NCI-H82 treated with DMSO at 0.1 percent for 48 hours (cell line): ENCODE measurements at regions not wholly inside any gene's neighbourhood (a gene's known extent, or its start where the extent isn't known, plus 50 kb on each side); places are given as distances from the start of the nearest gene placed in this dataset.

Experiments used
- DNase-seq: peaks from one replicate; lab custom pipeline; 2025; ENCODE audit not compliant: unreplicated experiment; lab: John Stamatoyannopoulos, UW

DNA sequence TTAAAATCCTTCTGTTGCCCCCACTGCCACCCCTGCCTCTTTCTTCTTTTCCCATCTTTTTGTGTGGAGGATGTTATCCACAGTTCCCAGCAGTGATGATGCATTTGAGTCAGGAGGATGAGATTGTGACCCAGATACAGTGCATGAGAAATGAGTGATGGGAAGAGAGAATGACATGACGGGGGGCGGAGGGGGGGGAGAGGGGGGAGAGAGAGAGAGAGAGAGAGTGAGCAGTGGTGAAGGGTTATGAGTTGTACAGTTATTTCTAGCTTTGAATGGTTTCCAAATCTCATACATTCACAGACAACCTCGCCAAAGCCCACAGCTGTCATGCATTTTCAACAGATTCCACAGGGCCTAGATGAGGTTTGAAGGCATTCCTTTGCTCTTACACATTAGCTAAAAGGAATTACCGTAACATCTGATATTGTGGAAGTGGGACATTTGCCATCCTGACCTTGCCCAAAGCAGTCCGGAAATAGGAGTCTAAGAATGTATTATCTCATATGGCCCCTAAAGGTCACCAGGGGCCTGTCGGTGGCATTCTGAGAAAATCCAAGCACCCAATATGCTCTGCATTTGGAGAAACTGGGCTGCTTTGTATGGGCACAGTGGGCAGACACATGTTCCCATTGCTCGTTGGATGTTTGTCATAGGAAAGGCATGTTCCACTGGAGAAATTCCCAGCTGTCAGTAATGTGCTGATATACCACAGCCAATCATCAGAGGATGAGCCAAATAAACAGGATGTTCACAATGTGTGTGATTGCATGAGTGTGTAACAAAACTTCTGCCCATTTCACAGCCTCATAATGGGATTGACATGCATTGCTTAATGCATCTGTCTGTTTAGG is 435.8 kb downstream of the SPRY1 start:
- no peak for DNase-seq

DNA sequence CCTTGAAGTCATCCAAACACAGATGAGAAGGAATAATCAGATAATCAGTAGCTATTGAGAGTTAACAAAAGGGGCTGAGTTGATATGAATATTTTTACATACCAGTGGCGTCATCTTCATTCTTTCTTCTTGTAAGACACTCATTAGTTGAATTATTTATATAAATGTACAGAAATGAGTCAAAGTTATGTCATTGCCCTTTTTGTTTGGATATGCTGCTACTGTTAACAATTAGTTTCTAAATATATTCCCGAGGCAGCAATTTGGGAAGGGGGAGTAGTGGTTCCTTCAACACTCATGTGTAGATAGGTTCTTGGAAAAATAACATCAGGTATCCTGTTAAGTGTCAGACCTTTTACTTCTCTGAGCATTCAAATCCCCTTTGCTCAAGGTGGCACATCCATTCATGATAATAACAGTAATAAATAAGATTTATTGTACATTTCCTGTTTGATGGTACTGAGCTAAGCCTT is 436.6 kb downstream of the SPRY1 start:
- DNase-seq, result no peak

DNA sequence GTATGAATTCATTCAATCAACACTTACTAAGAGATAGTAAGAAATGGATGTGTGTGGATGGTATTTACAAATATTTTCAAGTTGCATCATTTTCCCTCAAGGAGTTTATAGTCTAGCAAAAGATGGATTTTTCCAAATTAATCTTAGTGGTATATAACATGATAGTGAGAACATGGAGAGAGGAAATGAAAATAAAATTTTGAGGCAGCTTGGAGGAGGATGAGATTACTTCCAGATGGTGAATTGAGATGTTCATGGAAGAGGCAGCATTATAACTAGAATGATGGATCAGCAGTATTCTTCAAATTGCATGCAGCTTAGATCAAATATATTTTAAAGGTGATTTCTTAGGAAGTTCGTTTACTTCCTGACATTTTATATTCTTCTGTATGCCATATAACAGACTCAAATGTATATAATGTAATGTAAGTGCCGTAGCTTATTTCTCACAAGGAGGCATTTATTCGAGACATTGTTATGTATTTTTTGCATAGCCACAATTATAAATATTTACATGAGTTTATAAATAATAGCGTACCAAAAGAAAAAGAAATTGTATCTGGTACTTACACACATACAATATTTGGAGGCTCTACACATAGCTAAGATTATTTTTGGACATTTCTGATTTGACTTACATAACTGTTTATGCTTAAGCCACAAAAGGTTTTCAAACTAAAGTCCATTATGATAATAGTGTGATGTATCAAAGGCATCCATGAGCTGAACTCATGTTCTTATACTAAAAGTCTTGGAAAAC is 439.4 kb downstream of the SPRY1 start:
- no peak for DNase-seq

DNA sequence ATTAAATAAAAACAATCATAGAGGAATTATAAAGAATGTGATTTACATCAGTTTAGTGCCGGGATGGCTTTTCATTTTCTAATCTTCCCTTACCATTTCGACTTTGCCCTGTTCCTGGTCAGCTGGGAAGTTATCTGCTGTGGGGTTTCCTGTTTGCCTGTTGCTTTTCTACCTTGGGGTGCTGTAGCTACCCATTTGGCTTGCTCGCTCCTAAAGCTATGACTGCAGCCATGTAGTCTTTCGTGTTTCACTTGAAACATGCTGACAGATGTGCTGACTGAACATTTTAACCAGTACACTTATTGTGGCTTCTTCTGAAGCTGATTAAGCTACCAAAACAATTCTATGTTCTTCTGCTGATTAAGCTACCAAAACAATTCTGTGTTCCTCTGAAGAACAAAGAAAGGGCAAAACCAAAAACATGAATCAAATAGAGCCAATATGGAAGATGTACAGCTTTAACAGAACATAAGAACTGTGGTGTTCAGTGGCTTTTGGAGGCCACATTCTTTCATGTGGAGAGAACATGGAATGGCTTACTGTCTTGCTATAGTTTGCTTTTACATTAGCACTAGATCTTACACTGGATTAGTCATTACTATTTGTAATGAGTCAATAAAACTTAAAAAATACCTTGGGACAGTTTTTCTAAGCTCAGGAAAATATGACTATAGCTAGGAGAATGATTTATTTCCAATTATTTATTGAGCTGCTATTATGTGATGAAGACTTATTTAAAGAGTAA is 440.4 kb downstream of the SPRY1 start:
- DNase-seq, result no peak

DNA sequence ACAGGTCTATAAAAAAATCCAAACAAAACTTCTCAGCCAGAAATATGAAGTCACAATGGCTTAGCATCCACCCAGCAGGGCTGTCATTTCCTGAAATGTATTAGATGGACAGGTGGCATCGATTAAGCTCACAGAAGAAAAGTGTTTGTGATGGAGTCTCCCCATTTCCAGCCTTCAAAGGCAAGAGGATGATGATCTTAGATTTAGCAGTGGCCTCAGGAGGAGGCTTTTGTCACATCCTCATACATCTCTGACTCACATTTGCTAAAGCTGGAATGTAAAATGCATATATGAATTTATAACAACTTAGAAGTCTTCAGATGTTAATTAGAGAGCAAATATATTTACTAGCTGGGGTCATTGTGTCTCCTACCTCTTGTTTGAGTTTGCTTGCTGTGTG is 441.9 kb downstream of the SPRY1 start:
- DNase-seq, result no peak

DNA sequence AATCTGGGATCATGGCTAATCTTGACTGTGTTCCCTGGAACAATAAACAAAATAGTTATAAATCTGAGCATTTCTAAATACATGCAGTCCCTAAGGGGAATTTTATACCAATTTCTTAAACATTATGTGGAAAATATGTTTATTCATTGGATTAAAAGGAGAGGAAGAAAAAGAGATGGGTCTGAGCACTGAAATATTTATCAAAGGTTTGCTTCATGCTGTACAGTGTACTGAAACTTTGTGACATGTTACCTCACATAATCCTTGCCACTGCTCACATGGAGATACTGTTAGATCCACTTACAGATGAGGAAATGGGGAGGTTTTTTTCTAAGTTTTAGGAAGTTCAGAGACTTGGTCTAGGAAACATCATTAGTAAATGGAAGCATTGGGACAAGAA is 443.6 kb downstream of the SPRY1 start:
- DNase-seq, result no peak

DNA sequence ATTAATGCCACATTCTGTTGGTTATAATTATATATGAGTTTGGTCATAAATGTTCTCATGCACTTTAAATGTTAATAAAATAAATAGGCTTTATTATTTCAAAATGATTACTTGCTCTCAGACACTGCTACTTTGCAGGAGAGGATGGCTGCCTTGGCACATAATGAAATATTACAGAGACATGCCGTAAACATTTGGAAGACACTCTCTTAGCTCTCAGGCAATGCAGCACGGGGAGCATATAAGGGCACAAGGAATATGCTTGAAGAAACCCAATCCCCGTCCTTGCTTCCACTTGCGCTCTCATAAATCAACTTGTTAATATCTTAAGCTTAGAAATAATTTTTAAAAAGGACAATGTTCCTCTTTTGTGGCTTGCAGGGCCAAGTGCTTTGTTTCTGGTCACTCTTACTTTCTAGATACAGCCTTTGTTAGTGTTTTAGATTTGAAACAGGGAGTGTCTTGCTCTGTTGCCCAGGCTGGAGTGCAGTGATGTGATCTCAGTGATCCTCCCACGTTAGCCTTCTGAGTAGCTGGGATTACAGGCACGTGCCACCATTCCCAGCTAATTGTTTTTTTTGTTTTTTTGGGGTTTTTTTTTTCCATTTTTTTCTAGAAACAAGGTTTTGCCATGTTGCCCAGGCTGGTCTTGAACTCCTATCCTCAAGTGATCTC is 445.0 kb downstream of the SPRY1 start:
- DNase-seq, result no peak

DNA sequence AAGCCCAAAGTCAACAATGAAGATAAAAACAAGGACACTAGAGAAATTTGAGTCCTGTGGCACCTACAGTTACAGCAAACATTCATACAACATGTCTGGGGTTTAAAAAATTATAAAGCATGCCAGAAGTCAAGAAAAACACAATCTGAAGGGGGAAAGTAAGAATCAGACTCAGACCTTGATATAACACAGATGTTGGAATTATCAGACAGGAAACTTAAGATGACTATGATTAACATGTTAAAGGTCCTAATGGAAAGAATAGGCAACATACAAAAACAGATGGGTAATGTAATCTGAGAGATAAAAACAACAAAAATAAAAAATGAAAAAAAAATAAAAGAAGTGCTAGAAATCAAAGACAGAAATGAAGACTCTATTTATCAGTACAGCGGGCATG is 446.5 kb downstream of the SPRY1 start:
- DNase-seq, result no peak

DNA sequence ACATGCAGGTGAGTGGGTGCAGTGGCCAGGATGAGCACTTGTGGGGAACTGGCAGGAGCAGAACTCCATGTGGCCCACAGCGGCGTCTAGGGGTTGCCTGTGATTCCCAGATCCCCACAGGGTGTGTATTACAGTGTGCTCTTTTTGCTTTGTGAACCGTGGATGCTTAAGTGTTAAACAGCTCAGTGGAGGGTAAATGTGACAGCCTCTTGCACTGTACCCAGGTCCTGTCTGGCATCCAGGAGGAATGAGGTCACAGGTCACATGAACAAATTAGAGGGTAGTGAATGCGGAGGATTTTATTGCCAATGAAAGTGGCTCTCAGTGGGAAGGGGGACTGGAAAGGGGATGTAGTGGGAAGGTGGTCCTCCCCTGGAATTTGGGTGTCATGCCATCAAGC is 447.8 kb downstream of the SPRY1 start:
- DNase-seq, result no peak

DNA sequence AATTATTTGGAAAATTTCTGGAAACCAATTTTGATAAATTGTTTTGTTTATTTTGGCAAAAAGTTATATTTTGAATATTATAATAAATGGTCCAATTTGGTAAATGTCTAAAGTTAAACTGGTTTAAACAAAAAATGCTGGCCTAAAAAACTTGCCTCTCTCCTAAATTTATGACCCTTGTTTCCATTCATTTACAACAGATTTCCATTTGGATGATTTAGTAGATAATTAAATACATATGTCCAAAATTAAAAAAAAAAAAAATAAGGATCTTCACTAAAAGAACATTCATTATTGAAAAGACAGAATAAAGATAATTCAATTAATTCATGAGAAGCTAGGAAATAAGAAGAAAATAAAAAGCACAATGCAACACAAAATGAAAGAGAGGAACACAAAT is 449.5 kb downstream of the SPRY1 start:
- DNase-seq, result no peak

DNA sequence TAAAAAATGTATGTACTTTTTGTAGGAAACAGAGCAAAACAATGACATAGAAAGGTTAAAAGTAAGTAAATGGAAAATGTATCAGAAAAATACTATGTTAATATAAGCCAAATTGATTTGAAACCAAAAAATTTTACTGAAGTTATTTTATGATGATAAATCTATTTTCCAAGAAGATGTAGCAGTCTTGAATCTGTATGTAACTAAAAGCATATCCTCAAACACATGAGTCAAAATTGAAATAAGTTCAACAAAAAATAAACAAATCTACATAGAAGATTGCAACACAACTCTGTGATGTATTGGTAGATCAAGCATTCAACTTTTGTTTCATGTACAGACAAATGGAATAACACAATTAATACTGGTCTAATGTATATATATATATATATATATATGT is 450.0 kb downstream of the SPRY1 start:
- no peak for DNase-seq

DNA sequence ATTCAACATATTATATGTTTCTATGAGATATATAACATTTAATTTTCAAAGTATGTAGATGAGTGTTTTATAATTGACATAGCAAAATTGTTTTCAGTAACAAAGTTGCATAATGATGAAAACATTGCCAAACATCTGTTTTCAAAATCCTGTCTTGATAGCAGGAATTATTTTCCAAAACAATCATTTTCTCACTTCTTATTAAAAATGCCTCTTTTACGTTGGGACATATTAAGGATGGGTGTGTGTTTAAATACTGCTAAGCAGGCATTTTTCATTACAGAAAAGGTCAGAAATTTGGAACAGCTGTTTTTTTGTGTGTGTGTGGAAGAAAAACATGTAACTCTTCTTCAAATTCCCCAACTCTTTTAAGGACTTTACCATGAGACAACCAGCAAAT is 452.0 kb downstream of the SPRY1 start:
- DNase-seq, result no peak

DNA sequence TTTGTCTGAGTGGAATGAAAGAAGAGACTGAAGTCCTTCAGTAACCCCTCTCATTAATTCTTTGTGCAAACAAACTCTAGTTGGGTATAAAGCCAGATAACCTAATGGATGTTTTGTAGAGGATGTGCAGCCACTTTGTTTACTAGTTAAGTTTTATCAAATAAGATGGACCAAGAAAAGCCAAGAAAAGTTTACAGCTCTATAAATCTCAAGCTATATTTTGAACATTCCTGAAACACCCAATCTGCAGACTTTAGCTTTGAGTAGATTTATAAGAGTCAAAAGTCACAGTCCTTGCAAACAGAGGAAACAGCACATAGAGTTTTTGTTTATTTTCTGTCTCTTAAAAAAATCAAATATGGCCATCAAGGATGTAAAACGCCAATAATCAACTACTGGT is 452.9 kb downstream of the SPRY1 start:
- no peak for DNase-seq

DNA sequence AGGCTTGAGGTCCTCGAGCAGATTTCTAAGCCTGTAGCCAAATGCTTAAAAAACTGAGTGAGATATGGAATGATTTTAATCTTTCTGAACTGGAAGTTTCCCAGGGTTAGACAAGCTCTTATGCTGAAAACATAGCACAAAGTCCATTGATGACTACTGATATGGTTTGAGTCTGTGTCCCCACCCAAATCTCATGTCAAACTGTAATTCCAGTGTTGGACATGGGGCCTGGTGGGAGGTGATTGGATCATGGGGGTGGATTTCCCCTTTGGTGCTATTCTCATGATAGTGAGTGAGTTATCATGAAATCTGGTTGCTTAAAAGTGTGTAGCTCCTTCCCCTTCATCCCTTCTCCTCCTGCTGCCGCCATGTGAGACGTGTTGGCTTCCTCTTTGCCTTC is 454.9 kb downstream of the SPRY1 start:
- DNase-seq, result no peak

DNA sequence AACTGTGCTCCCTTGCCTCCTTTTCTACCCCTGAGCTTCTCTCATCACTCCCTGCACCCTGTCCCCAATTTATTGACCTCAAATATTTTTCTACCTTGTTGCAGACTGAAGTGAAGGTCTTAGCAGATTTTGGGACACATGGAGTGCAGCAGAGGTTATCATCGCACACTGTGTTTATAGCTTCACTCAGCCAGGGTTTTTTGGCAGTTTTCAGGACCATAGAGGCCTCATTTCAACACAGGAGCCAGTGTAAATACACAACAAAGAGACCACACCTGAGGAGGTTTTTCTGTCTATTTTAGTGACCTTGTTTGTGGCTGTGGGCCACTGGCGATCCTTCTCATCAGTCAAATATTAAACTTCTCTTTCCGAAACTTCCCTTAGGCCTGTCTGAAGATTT is 457.1 kb downstream of the SPRY1 start:
- DNase-seq, result no peak

DNA sequence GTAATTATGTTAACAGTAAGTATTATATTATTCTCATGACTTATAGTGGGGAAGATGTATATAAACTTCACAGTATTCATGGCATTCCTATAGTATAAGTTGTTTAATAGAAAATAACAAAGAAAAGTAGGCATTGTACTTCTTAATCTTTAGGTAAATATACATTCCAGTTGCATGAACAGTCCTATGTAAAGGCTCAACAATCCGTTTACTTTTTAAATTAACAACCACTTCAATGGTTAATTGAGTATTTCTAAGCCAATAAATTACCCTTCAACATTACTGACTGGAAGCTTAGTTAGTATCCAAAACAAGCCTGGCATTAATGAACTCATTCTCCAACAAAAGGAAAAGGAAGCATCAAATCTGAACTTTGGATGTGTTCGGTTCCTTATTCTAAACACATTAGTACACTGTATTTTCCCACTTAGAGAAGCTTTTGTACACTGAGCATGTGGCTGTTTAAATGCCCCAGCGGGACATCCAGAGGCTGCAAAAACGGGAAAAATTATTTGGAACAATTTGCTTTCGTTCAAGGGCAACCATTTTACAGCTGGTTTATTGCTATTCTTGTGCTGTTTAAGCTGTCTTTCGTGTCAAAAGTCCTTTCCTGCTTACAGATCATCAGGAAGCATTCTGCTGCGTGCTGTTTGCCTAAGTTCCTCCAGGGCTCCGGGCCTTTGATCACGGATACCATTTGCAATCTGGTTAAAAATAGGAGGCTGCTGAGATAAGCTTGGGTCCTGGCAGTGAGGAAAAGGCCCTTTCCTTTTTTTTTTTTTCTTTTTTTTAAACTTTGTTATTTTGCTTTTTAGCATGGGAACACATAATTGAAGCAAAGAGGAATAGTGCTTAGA is 460.3 kb downstream of the SPRY1 start:
- no peak for DNase-seq

DNA sequence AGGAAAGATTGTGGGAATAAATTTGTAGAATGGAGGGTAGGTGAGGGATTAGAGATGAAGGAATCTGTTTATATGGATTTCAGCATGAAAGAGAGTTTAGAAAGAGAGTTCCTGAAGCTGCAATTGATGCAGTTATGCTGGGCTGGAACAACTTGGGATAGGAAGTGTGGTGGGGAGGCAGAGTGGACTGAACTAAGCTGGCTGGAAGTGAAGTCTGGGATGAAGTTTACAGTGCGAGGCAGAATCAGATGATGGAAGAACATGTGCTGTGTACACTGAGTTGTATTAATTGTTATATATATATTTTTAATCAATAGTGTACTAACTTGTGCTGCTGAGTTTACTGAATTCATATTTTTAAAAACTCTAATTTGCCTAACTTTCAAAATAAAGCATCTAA is 461.9 kb downstream of the SPRY1 start:
- DNase-seq, result no peak

DNA sequence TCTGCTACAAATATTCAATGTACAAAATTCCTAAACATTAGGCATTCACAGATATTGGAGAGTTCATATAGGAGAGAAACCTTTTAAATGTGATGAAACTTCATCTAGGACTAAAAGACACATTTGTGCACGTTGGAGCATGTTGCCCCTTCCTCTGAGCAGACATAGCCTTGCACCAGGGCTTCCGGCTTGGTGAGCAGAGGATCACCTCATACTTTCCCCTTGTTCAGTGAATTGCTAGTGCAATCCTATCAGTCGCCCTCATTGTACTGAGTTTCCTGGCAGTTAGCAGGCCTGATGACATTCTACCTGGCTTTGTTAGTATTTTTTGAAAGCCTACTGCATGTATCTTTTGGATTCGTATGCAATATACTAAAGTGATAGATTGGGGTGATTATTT is 466.2 kb downstream of the SPRY1 start:
- DNase-seq, result no peak

DNA sequence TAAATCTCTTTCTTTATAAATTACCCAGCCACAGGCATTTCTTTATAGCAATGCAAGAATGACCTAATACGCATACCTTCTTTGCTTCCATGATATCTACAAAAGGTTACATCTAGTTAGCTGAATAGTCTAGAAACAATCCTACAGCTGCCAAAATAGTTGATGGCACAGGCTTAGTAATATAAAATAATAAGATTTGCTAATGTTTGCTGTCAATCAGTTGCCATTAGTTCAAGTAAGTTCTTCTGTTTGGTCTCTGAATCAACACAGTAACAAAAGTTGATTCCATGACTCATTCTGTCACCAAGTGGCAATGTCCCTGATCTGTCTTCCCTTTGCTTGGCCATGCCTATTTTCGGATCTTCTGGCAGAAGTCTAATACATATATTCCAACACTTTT is 470.2 kb downstream of the SPRY1 start:
- no peak for DNase-seq

DNA sequence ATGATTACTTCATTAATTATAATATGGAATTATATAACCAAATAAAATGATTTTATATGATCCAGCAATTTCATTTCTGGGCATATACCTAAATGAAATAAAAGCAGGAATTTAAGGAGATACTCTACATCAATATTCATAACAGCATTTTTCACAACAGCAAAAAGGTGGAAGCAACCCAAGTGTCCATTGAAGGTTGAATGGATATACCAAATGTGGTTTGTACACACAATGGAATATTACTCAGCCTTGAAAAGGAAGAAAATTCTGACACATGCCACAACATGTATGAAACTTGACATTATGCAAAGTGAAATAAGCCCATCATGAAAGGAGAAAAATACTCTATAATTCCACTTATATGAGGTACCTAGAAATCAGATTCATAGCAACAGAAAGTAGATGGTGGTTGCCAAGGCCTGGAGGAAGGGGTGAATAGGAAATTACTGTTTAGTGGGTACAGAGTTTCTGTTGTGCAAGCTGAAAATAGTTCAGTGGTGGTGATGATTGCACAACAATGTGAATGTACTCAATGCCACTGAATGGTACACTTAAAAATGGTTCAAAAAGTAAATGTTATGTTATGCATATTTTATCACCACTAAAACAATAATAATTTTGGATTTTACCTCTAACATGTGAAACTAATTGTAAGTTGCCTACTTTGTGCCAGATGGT is 471.5 kb downstream of the SPRY1 start:
- no peak for DNase-seq
